C4-2B (cell line): ENCODE measurements at regions not wholly inside any gene's neighbourhood (a gene's known extent, or its start where the extent isn't known, plus 50 kb on each side); places are given as distances from the start of the nearest gene placed in this dataset.

Experiments used
- CTCF ChIP-seq: fragments of 450-650 bp; conservative IDR thresholded peaks from 2 replicates; pipeline ENCODE4 v1.5.1; 2017; ENCODE audit warnings: mild to moderate bottlenecking
- ZFX ChIP-seq: fragments of 450-650 bp; IDR thresholded peaks from 2 replicates; pipeline ENCODE4 v1.6.1; 2017

DNA sequence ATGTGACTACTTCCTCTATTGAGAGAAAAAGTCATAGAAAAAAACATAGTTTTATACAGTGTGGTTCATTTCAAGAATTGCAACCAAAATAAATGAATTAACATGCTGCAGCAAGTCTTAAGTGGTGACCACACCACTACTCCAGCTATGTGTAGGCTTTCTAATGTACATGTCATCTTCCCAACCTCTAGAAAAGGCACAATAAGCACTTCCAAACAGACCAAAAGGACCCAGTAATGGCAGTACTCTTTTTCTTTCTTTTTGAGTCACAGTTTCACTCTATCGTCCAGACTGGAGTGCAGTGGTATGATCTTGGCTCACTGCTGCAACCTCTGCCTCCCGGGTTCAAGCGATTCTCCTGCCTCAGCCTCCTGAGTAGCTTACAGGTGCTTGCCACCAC, 219.3 kb upstream of the KBTBD8 start:
- TF ChIP-seq CTCF: no peak
- TF ChIP-seq ZFX: no peak
